ENCODE measurements at regions not wholly inside any gene's neighbourhood (a gene's known extent, or its start where the extent isn't known, plus 50 kb on each side); places are given as distances from the start of the nearest gene placed in this dataset.
A peak's percentile ranks its signal among the peaks of the same experiment; 100 is the strongest.

DNA sequence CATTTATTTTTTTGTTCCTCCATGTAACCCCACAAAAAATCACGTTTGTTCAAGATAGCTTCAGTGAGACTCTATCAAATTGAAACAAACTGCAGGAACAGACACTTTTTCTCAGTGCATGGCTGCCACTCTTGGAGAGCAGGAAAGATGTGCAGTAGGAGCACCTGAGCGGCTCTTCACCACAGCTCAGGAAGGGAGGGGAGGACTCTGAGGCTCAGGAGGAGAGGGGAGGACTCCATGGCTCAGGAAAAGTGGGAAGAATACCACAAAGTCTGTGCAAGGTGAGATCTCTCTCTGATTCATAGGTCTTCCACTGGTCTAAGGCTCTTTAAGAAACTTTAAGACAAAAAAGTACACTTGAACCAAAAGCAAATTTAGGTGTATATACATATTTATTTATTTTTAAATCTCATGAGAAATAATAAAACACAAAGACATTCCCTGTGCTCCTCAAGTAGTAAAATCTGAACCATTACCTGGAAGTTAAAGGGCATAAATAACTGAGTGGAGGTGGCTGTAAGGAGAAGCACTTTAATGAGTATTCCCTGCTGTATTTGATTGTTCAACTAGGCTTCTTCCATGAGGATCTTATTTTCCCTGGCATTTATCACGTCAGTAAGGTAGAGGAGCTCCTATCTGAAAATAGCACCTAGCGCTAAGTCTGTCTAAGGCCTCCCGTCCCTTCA, 69.2 kb upstream of the CCN6 start:
- H4K5ac ChIP-seq (ENCODE audit: insufficient read length, low read depth, low read length), result no peak overlapping the region
- H3K23me2 ChIP-seq (ENCODE audit: insufficient read length, low read depth, low read length, poor library complexity, severe bottlenecking), result no peaks in the 10 kb centered on the region
- H2AK5ac ChIP-seq (ENCODE audit: insufficient read length, low read length), result no peak overlapping the region
- H3K23ac ChIP-seq (ENCODE audit: insufficient read length, low read depth, low read length), result no peak overlapping the region
- peak overlapping the region; percentile 85 for H2AFZ ChIP-seq (ENCODE audit: low read length)
- H3K4me3 Mint-ChIP-seq, result peak overlapping the region in 1 of 2 experiments; percentile 27; a peak in 1 of 5 replicates
- H2BK20ac ChIP-seq (ENCODE audit: low read depth, low read length, poor library complexity, severe bottlenecking), result no peak overlapping the region
- peaks cover 3 to 4% of the 10 kb centered on the region in 2 experiments; a peak in 3 of 5 replicates for H3K9me3 Mint-ChIP-seq
- H2BK12ac ChIP-seq (ENCODE audit: insufficient read length, low read depth, low read length), result peak overlapping the region; percentile 94
- peaks cover 9% of the 10 kb centered on the region; the same call in 1 of the 2 replicates for H3K4me1 ChIP-seq (ENCODE audit: insufficient read depth, low read length)
- H3K9me3 ChIP-seq (ENCODE audit: control insufficient read depth, low read depth, low read length), result no peaks in the 10 kb centered on the region
- no peak overlapping the region for H3K56ac ChIP-seq (ENCODE audit: insufficient read length, low read depth, low read length)
- no peaks in the 10 kb centered on the region for H3K79me1 ChIP-seq (ENCODE audit: insufficient read depth, low read depth, low read length, poor library complexity, severe bottlenecking)
- TF ChIP-seq CTCF (conservative IDR thresholded peaks at IDR 0.05), result no peak
- H3K14ac ChIP-seq (ENCODE audit: insufficient read depth, low read length), result no peak overlapping the region; the same call in 1 of the 2 replicates
- no peak for DNase-seq
- no peaks in the 10 kb centered on the region for H3K27me3 ChIP-seq (ENCODE audit: insufficient read depth, low read length)
- H2BK5ac ChIP-seq (ENCODE audit: insufficient read length, low read length), result no peak overlapping the region
- H2BK120ac ChIP-seq (ENCODE audit: low read depth, low read length, poor library complexity, severe bottlenecking), result no peak overlapping the region
- H3K4me2 ChIP-seq (ENCODE audit: insufficient read depth, insufficient read length, low read length), result no peak overlapping the region
- H2BK15ac ChIP-seq (ENCODE audit: low read depth, low read length), result no peak overlapping the region
- no peak overlapping the region for H3K4ac ChIP-seq (ENCODE audit: low read depth, low read length)
- peak overlapping the region; percentile 24 for H3K27ac ChIP-seq (ENCODE audit: insufficient read length, low read depth, low read length)
- peak overlapping the region; percentile 45 to 89 (median 73) for H3K27ac Mint-ChIP-seq
- H4K8ac ChIP-seq (replicated peaks; ENCODE audit: insufficient read length, low read depth, low read length), result no peak overlapping the region
- peaks cover 0 to 9% (median 2%) of the 10 kb centered on the region in 3 experiments; a peak in 3 of 7 replicates for H3K36me3 Mint-ChIP-seq (ENCODE audit: insufficient read depth in 1 of 3, low read depth in 3 of 3)
- no peak overlapping the region for H3T11ph ChIP-seq (ENCODE audit: low read length)
- WGBS (ENCODE audit: extremely low coverage, insufficient read length, low lambda C conversion rate), result no CpG with 5 or more reads among the region's 5 CpGs
- H3K4me1 Mint-ChIP-seq, result peaks cover 25% of the 10 kb centered on the region in 2 experiments
- H3K18ac ChIP-seq (ENCODE audit: insufficient read length, low read depth, low read length), result peak overlapping the region; percentile 34
- H3K27me3 Mint-ChIP-seq (ENCODE audit: low read depth), result peaks cover 12% of the 10 kb centered on the region
- H3K9ac ChIP-seq (ENCODE audit: extremely low read depth, insufficient read length, low read length), result no peak overlapping the region
- no peaks in the 10 kb centered on the region for H3K79me2 ChIP-seq (ENCODE audit: insufficient read depth, low read length)
- peak overlapping the region; percentile 47 for H4K91ac ChIP-seq (ENCODE audit: insufficient read length, low read depth, low read length)
- no peaks in the 10 kb centered on the region for H4K20me1 ChIP-seq (ENCODE audit: control insufficient read depth, insufficient read depth, insufficient read length)

Data from H9 (cell line).